Calu3 (cell line): ENCODE measurements at regions not wholly inside any gene's neighbourhood (a gene's known extent, or its start where the extent isn't known, plus 50 kb on each side); places are given as distances from the start of the nearest gene placed in this dataset.

Source experiments
- BruUV-seq: library from RNA; stranded (reverse); fragments of 400-500 nt; replicated peaks from 2 replicates; lab custom pipeline; 2021; lab: Mats Ljungman, UMichigan
- CTCF ChIA-PET: fragments of 300-600 bp; sonication (Branson Sonifier 250); formaldehyde crosslinking; loops from one replicate; lab custom pipeline; 2022; ENCODE audit warnings: antibody characterized with exemption; lab: Charles Lee
- DNase-seq: peaks from one replicate; pipeline ENCODE4 v3.0.0; 2022
- H3K27ac Mint-ChIP-seq: one replicate; pipeline ENCODE4 v1.8.0; 2022; ENCODE audit warnings: mixed read lengths; ENCODE audit not compliant: unreplicated experiment
- H3K27me3 Mint-ChIP-seq: one replicate; pipeline ENCODE4 v1.8.0; 2022; ENCODE audit warnings: mixed read lengths; ENCODE audit not compliant: unreplicated experiment
- H3K36me3 Mint-ChIP-seq: one replicate; pipeline ENCODE4 v1.8.0; 2022; ENCODE audit warnings: mild to moderate bottlenecking, moderate library complexity, mixed read lengths; ENCODE audit not compliant: insufficient read depth, unreplicated experiment
- H3K4me1 Mint-ChIP-seq: one replicate; pipeline ENCODE4 v1.8.0; 2022; ENCODE audit warnings: mild to moderate bottlenecking, low read depth, mixed read lengths; ENCODE audit not compliant: unreplicated experiment
- H3K4me3 Mint-ChIP-seq: one replicate; pipeline ENCODE4 v1.8.0; 2022; ENCODE audit warnings: mild to moderate bottlenecking, low read depth, moderate library complexity, mixed read lengths; ENCODE audit not compliant: unreplicated experiment
- H3K9me3 Mint-ChIP-seq: one replicate; pipeline ENCODE4 v1.8.0; 2022; ENCODE audit warnings: low read depth, mixed read lengths; ENCODE audit not compliant: unreplicated experiment
- CTCF ChIP-seq: fragments of 200-600 bp; IDR thresholded peaks from one replicate; pipeline ENCODE4 v1.8.0; 2022; ENCODE audit warnings: antibody characterized with exemption; ENCODE audit not compliant: unreplicated experiment
- intact Hi-C: fragments of 100-400 bp; cut with micrococcal nuclease; formaldehyde crosslinking; loops from one replicate; pipeline ENCODE4 v1.10.0; 2022; ENCODE audit not compliant: unreplicated experiment

GRCh38 chr6:105881608-105882007 is 204.5 kb upstream of the PRDM1 start:
- no TSS peak for BruUV-seq
- no peak for TF ChIP-seq CTCF
- Mint-ChIP-seq H3K27me3 (peaks cover 14% of the 10 kb centered on the region), H3K4me1 (peaks cover 41% of the 10 kb centered on the region), H3K9me3 (peaks cover 3% of the 10 kb centered on the region), H3K27ac (no peak overlapping the region), H3K36me3 (peaks cover 3% of the 10 kb centered on the region), H3K4me3 (no peak overlapping the region)
- CTCF ChIA-PET = no interaction called here
- intact Hi-C loops = loop anchor here (5.0 kb wide), 1 partner anchor 124 kb away; no protein-coding TSS in a partner anchor
- DNase-seq = no peak

GRCh38 chr6:105880030-105880492 is 206.1 kb upstream of the PRDM1 start:
- peaks cover 3% of the 10 kb centered on the region for H3K9me3 Mint-ChIP-seq
- no peak for TF ChIP-seq CTCF
- CTCF ChIA-PET = no interaction called here
- intact Hi-C loops = loop anchor here (5.0 kb wide), 1 partner anchor 123 kb away; no protein-coding TSS in a partner anchor
- peaks cover 10% of the 10 kb centered on the region for H3K27me3 Mint-ChIP-seq
- no peak for DNase-seq
- peaks cover 3% of the 10 kb centered on the region for H3K36me3 Mint-ChIP-seq
- H3K27ac Mint-ChIP-seq = no peak overlapping the region
- no peak overlapping the region for H3K4me3 Mint-ChIP-seq
- H3K4me1 Mint-ChIP-seq = peaks cover 31% of the 10 kb centered on the region
- BruUV-seq = no TSS peak

DNA sequence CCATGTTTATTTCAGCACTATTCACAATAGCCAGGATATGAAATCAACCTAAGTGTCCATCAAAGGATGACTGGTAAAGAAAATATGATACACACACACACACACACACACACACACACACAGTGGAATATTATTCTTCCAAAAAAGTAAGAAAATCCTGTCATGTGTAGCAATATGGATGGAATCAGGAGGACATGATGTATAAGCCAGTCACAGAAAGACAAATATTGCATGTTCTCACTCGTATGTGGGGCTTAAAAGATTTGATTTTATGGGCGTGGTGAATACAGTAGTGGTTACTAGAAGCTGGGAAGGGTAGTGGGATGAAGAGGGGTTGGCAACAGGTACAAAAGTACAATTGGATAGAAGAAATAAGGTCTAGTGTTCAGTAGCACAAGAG is 207.0 kb upstream of the PRDM1 start:
- Mint-ChIP-seq H3K27ac (no peak overlapping the region), H3K27me3 (peaks cover 1% of the 10 kb centered on the region), H3K9me3 (peaks cover 3% of the 10 kb centered on the region), H3K4me1 (peaks cover 22% of the 10 kb centered on the region), H3K4me3 (no peak overlapping the region), H3K36me3 (peaks cover 3% of the 10 kb centered on the region)
- no TSS peak for BruUV-seq
- no peak for DNase-seq
- intact Hi-C loops = no loop called here
- CTCF ChIA-PET = no interaction called here
- TF ChIP-seq CTCF = no peak

- no peak overlapping the region for H3K27ac Mint-ChIP-seq
- no peaks in the 10 kb centered on the region for H3K4me1 Mint-ChIP-seq
- H3K36me3 Mint-ChIP-seq = no peaks in the 10 kb centered on the region
- TF ChIP-seq CTCF = no peak
- intact Hi-C loops = no loop called here
- DNase-seq = no peak
- H3K9me3 Mint-ChIP-seq = peaks cover 3% of the 10 kb centered on the region
- CTCF ChIA-PET = no interaction called here
- H3K27me3 Mint-ChIP-seq = no peaks in the 10 kb centered on the region
- no TSS peak for BruUV-seq
- no peak overlapping the region for H3K4me3 Mint-ChIP-seq
Measured at GRCh38 chr6:105875974-105876640, 210.0 kb upstream of the PRDM1 start.
